GM12865 (cell line): ENCODE measurements at regions not wholly inside any gene's neighbourhood (a gene's known extent, or its start where the extent isn't known, plus 50 kb on each side); places are given as distances from the start of the nearest gene placed in this dataset.

Source experiments
- DNase-seq: peaks from one replicate; pipeline ENCODE4 v3.0.0; 2010; ENCODE audit warnings: low read depth
- H3K4me3 ChIP-seq: 2 replicates; pipeline ENCODE4 v1.5.1; 2011; ENCODE audit warnings: mild to moderate bottlenecking, low read depth, low read length, control low read depth
- CTCF ChIP-seq: IDR thresholded peaks from 2 replicates; pipeline ENCODE4 v1.5.1; 2011; ENCODE audit warnings: low read length, control low read depth, low read depth, inconsistent platforms; ENCODE audit not compliant: insufficient read depth; ENCODE audit errors: missing control alignments

GRCh38 chr19:27887946-27888345, 1325.0 kb downstream of the UQCRFS1 start:
- H3K4me3 ChIP-seq: no peak overlapping the region
- no peak for DNase-seq
- TF ChIP-seq CTCF: no peak

DNA sequence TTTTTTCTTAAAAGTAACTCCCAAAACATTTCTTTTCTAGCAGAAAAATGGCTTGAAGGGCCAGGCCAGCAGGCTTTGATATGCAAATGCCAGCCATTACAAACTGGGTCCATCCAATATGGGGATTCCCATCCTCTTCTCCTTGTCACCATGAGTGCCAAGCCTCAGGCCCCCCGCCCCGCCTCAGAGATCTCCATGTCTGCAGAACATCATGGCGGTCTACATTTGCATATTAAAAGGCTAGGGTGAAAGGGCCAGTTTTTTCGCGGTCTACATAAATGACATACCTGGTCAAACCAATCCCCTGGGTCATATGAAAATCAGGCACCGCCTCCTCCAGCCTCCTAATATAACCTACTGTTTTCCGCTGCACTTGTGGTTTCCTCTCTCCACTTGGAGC, 1327.6 kb downstream of the UQCRFS1 start:
- no peak for TF ChIP-seq CTCF
- no peak overlapping the region for H3K4me3 ChIP-seq
- no peak for DNase-seq

DNA sequence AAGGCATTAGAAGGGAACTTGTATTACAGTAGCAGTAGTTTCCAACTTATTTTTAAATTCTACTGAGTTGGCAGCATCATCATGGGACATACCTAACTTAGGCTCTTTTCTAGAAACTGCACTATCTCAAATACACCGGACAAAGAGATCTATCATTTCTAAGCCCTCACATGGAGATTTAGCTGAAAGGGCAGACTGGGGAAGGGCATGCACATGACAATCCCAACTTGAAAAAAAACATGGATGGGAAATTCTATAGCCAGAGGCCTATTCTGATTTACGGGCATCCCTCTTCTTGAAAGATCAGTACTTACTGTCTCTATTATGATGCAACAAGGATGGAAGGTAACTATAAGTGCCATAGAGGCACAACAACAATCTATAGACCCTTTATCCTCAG, 1328.6 kb downstream of the UQCRFS1 start:
- no peak for DNase-seq
- no peak for TF ChIP-seq CTCF
- no peak overlapping the region for H3K4me3 ChIP-seq

GRCh38 chr19:27881213-27881612, 1331.7 kb downstream of the UQCRFS1 start:
- TF ChIP-seq CTCF: no peak
- no peak for DNase-seq
- no peak overlapping the region for H3K4me3 ChIP-seq

- DNase-seq: no peak
- H3K4me3 ChIP-seq: no peak overlapping the region
- TF ChIP-seq CTCF: no peak
These were observed 1335.9 kb downstream of the UQCRFS1 start for GRCh38 chr19:27876976-27877512.

DNA sequence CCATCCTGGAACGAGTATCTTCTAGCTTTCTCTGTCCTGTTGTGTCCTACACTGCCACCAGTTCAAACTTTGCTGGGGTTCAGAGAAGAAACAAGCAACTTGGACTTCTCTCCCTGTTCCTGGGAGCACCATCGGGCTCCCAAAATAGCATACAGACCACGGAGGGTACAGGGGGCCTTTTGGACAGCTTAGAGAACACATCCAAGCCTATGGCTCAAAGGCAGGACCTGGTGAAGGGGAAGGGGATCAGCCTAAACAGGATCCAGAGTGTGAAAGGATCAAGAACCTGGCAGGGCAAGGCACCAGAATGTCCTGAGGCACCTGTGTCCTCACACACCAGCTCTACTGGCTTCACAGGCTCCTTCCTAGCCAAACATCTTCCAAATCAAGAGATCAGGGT, 1336.5 kb downstream of the UQCRFS1 start:
- TF ChIP-seq CTCF: no peak
- H3K4me3 ChIP-seq: no peak overlapping the region
- no peak for DNase-seq

- no peak for TF ChIP-seq CTCF
- H3K4me3 ChIP-seq: no peak overlapping the region
- no peak for DNase-seq
These were observed 1340.6 kb downstream of the UQCRFS1 start for GRCh38 chr19:27872370-27872769.
